H1 (cell line): ENCODE measurements at regions not wholly inside any gene's neighbourhood (a gene's known extent, or its start where the extent isn't known, plus 50 kb on each side); places are given as distances from the start of the nearest gene placed in this dataset.

Experiments used
- CTCF ChIP-seq, 3 experiments: IDR thresholded peaks; 1 replicate in 2 of 3; 2 replicates in 1 of 3; pipeline versions ENCODE4 v1.5.1 to v1.6.1; 2011; ENCODE audit warnings: low read length in 3 of 3, mild to moderate bottlenecking in 3 of 3, inconsistent platforms in 2 of 3, low read depth in 1 of 3, moderate library complexity in 1 of 3; ENCODE audit not compliant: insufficient read depth in 1 of 3; ENCODE audit errors: control extremely low read depth in 1 of 3
- SP1 ChIP-seq: IDR thresholded peaks from 2 replicates; pipeline ENCODE4 v1.6.1; 2011; ENCODE audit warnings: low read depth, low read length

- TF ChIP-seq CTCF (IDR thresholded peaks at IDR 0.05; ENCODE audit: control extremely low read depth in 1 of 3, insufficient read depth in 1 of 3, low read depth in 1 of 3, low read length in 3 of 3) (no peak), SP1 (no peak)
These were observed 165.8 kb downstream of the KLF6 start for GRCh38 chr10:3619241-3619640.
